ENCODE measurements at regions not wholly inside any gene's neighbourhood (a gene's known extent, or its start where the extent isn't known, plus 50 kb on each side); places are given as distances from the start of the nearest gene placed in this dataset.
"Not testable (repeated sequence)": the region's sequence is repeated elsewhere in the genome, so short reads cannot be mapped to it uniquely, and the experiment has no call there.

DNA sequence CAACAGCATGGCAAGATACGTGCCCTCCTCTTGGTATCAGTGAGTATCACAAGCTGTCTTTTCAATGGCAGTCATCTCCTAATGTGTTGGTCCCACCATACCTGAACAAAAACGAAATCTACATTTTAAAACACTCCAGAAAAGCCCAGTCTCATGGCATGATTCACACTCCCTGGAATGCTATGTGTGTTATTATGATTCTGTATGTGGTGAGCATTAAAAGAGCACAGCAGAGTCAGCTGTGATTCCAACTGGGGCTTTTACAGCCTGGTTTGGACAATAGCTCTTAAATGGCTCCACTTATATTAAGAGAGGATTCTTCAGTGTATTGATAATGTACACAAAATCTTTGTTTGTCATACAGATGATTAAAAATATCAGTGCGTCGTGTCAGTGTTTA, 274.1 kb upstream of the GK2 start:
- TF ChIP-seq, protein P1, sequence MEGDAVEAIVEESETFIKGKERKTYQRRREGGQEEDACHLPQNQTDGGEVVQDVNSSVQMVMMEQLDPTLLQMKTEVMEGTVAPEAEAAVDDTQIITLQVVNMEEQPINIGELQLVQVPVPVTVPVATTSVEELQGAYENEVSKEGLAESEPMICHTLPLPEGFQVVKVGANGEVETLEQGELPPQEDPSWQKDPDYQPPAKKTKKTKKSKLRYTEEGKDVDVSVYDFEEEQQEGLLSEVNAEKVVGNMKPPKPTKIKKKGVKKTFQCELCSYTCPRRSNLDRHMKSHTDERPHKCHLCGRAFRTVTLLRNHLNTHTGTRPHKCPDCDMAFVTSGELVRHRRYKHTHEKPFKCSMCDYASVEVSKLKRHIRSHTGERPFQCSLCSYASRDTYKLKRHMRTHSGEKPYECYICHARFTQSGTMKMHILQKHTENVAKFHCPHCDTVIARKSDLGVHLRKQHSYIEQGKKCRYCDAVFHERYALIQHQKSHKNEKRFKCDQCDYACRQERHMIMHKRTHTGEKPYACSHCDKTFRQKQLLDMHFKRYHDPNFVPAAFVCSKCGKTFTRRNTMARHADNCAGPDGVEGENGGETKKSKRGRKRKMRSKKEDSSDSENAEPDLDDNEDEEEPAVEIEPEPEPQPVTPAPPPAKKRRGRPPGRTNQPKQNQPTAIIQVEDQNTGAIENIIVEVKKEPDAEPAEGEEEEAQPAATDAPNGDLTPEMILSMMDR (conservative IDR thresholded peaks at IDR 0.05; ENCODE audit: low read depth, low read length): no peak
- H3K4me3 ChIP-seq (ENCODE audit: low read depth, low read length): no peak overlapping the region
- DNase-seq (ENCODE audit: low read depth): peak; percentile 73

DNA sequence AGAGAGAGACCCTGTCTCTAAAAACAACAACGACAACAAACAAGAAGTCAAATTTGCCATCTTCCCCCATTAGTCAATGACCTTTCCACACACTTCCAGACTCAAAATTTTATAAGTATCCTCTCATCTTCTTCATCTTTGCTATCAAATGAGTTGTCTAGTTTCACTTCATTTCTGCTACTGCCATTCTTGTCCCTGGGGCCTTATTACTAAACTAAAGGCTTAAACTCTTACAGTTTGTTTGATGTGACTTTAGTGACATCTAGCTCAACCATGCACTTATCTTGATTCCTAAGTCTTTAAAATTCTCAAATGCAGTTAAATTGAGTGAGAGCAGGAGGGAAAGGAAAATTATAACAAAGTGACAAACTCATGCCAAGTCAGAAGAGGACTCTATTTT, 271.8 kb upstream of the GK2 start:
- no peak for DNase-seq (ENCODE audit: low read depth)
- TF ChIP-seq, protein P1 (conservative IDR thresholded peaks at IDR 0.05; ENCODE audit: low read depth, low read length): no peak
- no peak overlapping the region for H3K4me3 ChIP-seq (ENCODE audit: low read depth, low read length)

DNA sequence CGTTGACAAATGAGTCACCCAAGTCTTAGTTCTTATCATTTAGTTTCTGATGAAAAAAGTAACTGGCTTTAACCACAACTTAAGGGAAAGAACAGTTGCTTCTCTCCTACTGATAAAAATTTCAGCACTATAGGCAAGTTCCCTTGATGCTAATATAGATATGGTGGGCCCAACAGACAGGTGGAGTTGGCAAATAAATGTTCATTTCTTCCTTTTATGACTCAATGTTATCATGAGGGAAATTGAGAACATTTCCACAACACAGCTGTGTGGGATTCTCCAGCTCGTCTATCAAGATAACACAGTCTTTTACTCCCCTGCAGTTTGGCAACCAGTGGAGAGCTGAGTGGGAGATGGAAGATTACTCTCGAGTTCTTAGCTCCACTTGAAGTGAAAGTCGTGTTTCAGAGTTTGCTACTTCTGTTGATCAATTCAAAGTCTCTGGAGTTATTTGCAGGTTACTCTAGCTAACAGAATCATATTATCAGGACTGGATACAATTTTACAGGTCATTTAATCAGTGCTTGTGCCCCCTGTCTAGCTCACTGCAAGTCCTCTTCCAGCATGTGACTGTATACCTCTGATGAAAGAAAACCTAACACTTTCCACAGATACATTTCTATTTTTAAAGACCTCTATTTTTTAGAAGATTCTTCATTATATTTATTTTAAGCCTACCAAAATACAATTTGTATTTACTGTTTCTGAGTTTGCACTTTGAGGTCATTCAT, 270.6 kb upstream of the GK2 start:
- TF ChIP-seq, protein P1 (conservative IDR thresholded peaks at IDR 0.05; ENCODE audit: low read depth, low read length): no peak
- DNase-seq (ENCODE audit: low read depth): peak; percentile 71
- no peak overlapping the region for H3K4me3 ChIP-seq (ENCODE audit: low read depth, low read length)

DNA sequence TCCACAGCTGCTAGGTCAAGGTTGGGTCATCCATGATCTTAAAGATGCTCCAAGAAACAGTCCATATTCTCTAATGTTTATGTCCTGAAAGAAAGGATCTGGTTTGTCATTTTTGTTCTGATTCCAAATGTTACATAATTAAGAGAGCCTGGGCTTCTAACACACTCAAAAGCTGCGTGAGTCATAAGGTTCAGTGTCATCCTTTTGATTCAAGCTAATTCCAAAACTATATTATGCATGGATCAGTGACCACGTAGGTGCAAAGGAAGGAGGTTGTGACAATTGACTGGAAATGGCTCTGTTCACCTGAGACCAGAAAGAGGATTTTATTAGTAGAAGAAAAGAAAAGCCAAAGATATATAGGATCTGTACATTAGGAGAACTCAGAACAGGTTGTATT, 268.7 kb upstream of the GK2 start:
- no peak overlapping the region for H3K4me3 ChIP-seq (ENCODE audit: low read depth, low read length)
- TF ChIP-seq, protein P1 (conservative IDR thresholded peaks at IDR 0.05; ENCODE audit: low read depth, low read length): no peak
- DNase-seq (ENCODE audit: low read depth): no peak

DNA sequence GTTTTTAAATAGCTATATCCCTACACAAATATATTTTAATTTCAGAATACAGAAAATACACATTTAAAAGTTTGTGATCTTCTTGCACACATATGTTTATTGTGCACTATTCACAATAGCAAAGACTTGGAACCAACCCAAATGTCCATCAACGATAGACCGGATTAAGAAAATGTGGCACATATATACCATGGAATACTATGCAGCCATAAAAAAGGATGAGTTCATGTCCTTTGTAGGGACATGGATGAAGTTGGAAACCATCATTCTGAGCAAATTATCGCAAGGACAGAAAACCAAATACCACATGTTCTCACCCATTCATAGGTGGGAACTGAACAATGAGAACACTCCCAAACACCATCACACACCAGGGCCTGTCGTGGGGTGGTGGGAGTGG, 266.9 kb upstream of the GK2 start:
- not testable (repeated sequence) for DNase-seq (ENCODE audit: low read depth); H3K4me3 ChIP-seq (ENCODE audit: low read depth, low read length)

DNA sequence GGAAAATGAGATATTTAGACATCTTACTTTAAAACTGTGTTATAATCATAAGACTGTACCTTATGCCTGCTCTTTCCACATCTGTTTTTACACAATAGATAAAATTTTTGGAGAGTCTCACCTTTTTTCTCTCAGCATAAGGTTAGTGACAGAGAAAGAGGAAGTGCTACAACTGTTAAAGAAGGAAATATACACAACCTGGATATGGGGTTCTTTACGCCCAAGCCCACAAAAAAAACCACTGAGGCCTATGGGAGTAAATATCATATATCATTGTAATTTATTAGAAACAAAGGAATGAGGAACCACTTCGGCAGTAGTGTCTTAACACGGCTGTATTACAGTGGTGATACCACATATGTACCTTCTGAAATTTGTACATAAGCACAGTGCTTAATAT, 265.9 kb upstream of the GK2 start:
- DNase-seq (ENCODE audit: low read depth): no peak
- TF ChIP-seq, protein P1 (conservative IDR thresholded peaks at IDR 0.05; ENCODE audit: low read depth, low read length): no peak
- H3K4me3 ChIP-seq (ENCODE audit: low read depth, low read length): no peak overlapping the region

DNA sequence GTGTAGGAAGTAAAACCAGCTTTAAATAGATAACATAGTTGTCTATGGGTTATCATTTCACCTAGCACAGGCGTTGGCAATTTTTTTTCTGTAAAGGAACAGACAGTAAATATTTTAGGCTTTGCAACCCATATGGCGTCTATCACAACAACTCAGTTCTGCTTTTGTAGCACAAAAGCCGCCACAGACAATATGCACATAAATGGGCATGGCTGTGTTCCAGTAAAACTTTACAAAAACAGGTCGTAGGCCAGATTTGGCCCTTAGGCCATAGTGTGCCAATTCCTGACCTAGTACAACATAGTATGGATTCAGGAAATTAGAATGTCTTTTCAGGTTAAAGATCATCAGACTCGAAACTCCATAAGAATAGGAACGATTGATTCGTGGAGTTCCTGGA, 265.3 kb upstream of the GK2 start:
- TF ChIP-seq, protein P1 (conservative IDR thresholded peaks at IDR 0.05; ENCODE audit: low read depth, low read length): no peak
- no peak for DNase-seq (ENCODE audit: low read depth)
- H3K4me3 ChIP-seq (ENCODE audit: low read depth, low read length): no peak overlapping the region
